Heart left ventricle (tissue), 16 donors: ENCODE measurements at regions not wholly inside any gene's neighbourhood (a gene's known extent, or its start where the extent isn't known, plus 50 kb on each side); places are given as distances from the start of the nearest gene placed in this dataset.

Experiments
- ATAC-seq, 4 donors: fragments of 200-7000 bp; cut with Tn5 transposase; one replicate each; pipeline ENCODE4 v1.9.1; 2020 to 2022; ENCODE audit warnings: moderate library complexity in 4 of 4, mild to moderate bottlenecking in 3 of 4, moderate number of reproducible peaks in 1 of 4
- DNase-seq, 5 donors: peaks; one replicate each; pipeline ENCODE4 v3.0.0-alpha.2; 2020
- H3K27ac ChIP-seq, 12 donors: fragments of 200-600 bp; sonication (generic) in 4 of 12; one replicate each; pipeline versions ENCODE4 v1.5.0 to v1.8.0; 2016 to 2022; ENCODE audit warnings: mild to moderate bottlenecking in 2 of 12
- H3K27me3 ChIP-seq, 9 donors: fragments of 200-600 bp; sonication (generic) in 2 of 9; one replicate each; pipeline versions ENCODE4 v1.5.1 to v1.8.0; 2016 to 2022; ENCODE audit warnings: mild to moderate bottlenecking in 3 of 9
- H3K36me3 ChIP-seq, 9 donors: fragments of 200-600 bp; sonication (generic) in 2 of 9; one replicate each; pipeline versions ENCODE4 v1.5.0 to v1.8.0; 2018 to 2022; ENCODE audit warnings: mild to moderate bottlenecking in 2 of 9
- H3K4me1 ChIP-seq, 12 donors: fragments of 200-600 bp; sonication (generic) in 4 of 12; one replicate each; pipeline versions ENCODE4 v1.5.0 to v1.8.0; 2016 to 2022; ENCODE audit warnings: mild to moderate bottlenecking in 3 of 12
- H3K4me3 ChIP-seq, 12 donors: fragments of 200-600 bp; sonication (generic) in 4 of 12; one replicate each; pipeline versions ENCODE4 v1.5.0 to v1.8.0; 2017 to 2022; ENCODE audit warnings: mild to moderate bottlenecking in 9 of 12, moderate library complexity in 4 of 12
- H3K9me3 ChIP-seq, 12 donors: fragments of 200-600 bp; sonication (generic) in 4 of 12; one replicate each; pipeline versions ENCODE4 v1.5.0 to v1.8.0; 2016 to 2022; ENCODE audit warnings: mild to moderate bottlenecking in 1 of 12
- CTCF ChIP-seq, 12 donors: fragments of 200-600 bp; sonication (generic) in 4 of 12; IDR thresholded peaks; one replicate each; pipeline versions ENCODE4 v1.5.0 to v1.8.0; 2018 to 2022; ENCODE audit warnings: antibody characterized with exemption in 12 of 12, mild to moderate bottlenecking in 5 of 12
- POLR2A ChIP-seq, 2 donors: fragments of 450-650 bp; IDR thresholded peaks; one replicate each; pipeline ENCODE4 v1.6.1; 2017; ENCODE audit warnings: antibody characterized with exemption in 2 of 2, mild to moderate bottlenecking in 2 of 2, moderate library complexity in 2 of 2
- WGBS, 4 donors: extraction: QIAGEN DNeasy Blood & Tissue Kit in 2 of 4; methylation state at CpG; one replicate each; pipeline versions ENCODE4 v1.1.5 to v1.1.7; 2013 to 2018; 5-methylcytosine and 5-hydroxymethylcytosine counted together
- intact Hi-C, 10 donors: fragments of 100-400 bp; cut with DNase I; formaldehyde crosslinking; loops; one replicate each; pipeline versions ENCODE4 v1.11.1 to v1.14.2; 2022
- donor health status: ischemic (EF 13 %, LVEDD 7.1; RV severe dilation, severe dysfunction).
- donor health status: healthy with polysubstance abuse.
- donor health status: DM: no; HTN: yes; CAD: no.
- donor health status: DM: no; HTN: no; CAD: no.
- donor health status: ischemic (EF 25% LVEDD 6.9; RV normal size, moderate dysfunction).
- donor health status: ischemic (EF 25% LVEDD 5.7; RV mildly dilated, moderate dysfunction).
- donor health status: healthy.
- donor health status: DM: yes; HTN: yes; CAD: no.
- donor health status: ischemic (EF 35%, LVEDD 5.7; RV mildly dilated, moderate dysfunction).
- donor health status: nonischemic (EF 11% LVEDD 7.7; RV severe dilation, severe dysfunction).
- donor health status: DM: yes; HTN: yes; CAD: no.
- donor health status: PGD.
- donor health status: ischemic (EF 29% LVEDD 5.4; RV normal size, mild dysfunction).
- donor health status: nonischemic (EF 23%, LVEDD 6.1; RV moderate dilation, normal function).

- TF ChIP-seq CTCF (IDR thresholded peaks at IDR 0.05) (no peak), POLR2A (IDR thresholded peaks at IDR 0.05) (no peak)
- 76 to 78% (median 77%) methylated on average over 17 of the region's 17 CpGs for WGBS, 4 donors
- no peak overlapping the region for H3K4me3 ChIP-seq
- DNase-seq (no peak), ATAC-seq (no peak)
- H3K27me3 ChIP-seq, result no peaks in the 10 kb centered on the region
- intact Hi-C loops, result no loop called here
- no peak overlapping the region for H3K27ac ChIP-seq
- no peaks in the 10 kb centered on the region for H3K36me3 ChIP-seq
- H3K9me3 ChIP-seq, result peaks cover 0 to 26% (median 9%) of the 10 kb centered on the region in 12 donors
- no peaks in the 10 kb centered on the region for H3K4me1 ChIP-seq
These were observed 547.7 kb upstream of the DPP6 start for GRCh38 chr7:153504288-153505075.

DNA sequence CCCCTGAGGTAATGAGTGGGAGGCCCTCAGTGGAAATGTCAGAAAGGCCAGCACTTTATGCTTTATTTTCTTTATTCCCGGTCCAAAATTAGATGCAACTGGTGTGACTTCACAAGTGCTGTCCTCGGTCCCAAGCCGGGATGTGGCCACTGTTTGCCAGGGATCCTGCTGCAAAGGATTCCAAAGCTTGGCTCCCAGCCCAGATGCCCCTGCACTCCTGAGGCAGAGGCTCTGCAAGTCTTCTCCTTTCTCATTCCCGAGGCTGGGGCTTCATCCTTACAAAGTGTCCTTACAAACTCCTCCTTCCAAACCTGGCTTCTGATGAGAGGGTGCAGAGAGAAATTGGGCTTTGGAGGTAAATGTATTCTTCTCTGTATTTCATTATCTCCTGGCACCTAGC is 544.3 kb upstream of the DPP6 start:
- Histone ChIP-seq H3K9me3 (peaks cover 0 to 22% (median 9%) of the 10 kb centered on the region in 12 donors), H3K27ac (no peak overlapping the region), H3K36me3 (no peaks in the 10 kb centered on the region), H3K27me3 (no peaks in the 10 kb centered on the region), H3K4me3 (no peak overlapping the region), H3K4me1 (no peaks in the 10 kb centered on the region)
- ATAC-seq, result no peak
- TF ChIP-seq POLR2A (IDR thresholded peaks at IDR 0.05) (no peak), CTCF (IDR thresholded peaks at IDR 0.05) (no peak)
- intact Hi-C loops, result no loop called here
- DNase-seq, result no peak
- 61 to 69% (median 64%) methylated on average over 4 of the region's 4 CpGs for WGBS, 4 donors

DNA sequence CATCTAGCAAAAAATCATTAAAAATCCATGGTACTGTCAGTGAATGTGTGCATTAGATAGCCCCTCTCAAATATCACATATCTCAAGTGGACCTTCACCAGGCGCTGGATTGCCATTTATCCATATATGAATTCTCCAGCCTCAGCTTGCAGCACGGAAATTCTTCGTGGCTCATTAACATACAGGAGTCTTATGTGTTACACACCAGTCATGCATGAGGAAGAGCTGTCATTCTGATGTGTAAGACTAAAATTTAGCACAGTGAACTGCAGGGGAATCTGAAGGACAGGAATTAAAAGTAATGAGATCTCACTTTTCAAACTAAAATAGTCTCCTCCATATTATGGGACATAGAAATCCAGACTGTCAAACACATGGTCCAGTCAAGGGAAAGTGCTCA is 542.4 kb upstream of the DPP6 start:
- H3K4me3 ChIP-seq, result no peak overlapping the region
- no peaks in the 10 kb centered on the region for H3K4me1 ChIP-seq
- no peak overlapping the region for H3K27ac ChIP-seq
- no peak for ATAC-seq
- no peaks in the 10 kb centered on the region for H3K27me3 ChIP-seq
- DNase-seq, result no peak
- intact Hi-C loops, result no loop called here
- peaks cover 0 to 24% (median 9%) of the 10 kb centered on the region in 12 donors for H3K9me3 ChIP-seq
- WGBS, 4 donors, result 51 to 67% (median 54%) methylated on average over 3 of the region's 3 CpGs
- no peaks in the 10 kb centered on the region for H3K36me3 ChIP-seq
- TF ChIP-seq POLR2A (IDR thresholded peaks at IDR 0.05), result no peak
- TF ChIP-seq CTCF (IDR thresholded peaks at IDR 0.05), result no peak

DNA sequence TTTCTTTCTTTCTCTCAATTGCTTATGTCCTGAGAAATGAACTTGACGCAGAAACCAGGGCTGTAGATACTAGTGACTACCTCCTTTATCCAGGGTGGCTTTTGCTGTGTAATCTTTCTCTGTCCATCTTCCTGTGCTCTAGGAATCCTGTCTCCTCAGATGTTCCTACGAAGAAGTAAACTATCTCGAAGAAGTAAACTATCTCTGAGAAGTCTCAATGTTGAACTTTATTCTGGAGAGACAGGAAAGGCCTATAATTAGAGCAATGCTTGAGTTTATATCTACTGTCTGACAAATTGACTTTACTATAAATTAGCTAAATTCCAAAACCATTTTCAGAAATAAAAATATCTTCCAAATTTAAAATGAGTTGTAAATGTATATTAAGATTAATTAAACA is 541.5 kb upstream of the DPP6 start:
- no peak for TF ChIP-seq CTCF (IDR thresholded peaks at IDR 0.05)
- no peak for TF ChIP-seq POLR2A (IDR thresholded peaks at IDR 0.05)
- no peak for ATAC-seq
- Histone ChIP-seq H3K36me3 (no peaks in the 10 kb centered on the region), H3K27ac (no peak overlapping the region), H3K4me1 (no peaks in the 10 kb centered on the region), H3K9me3 (peaks cover 0 to 27% (median 10%) of the 10 kb centered on the region in 12 donors), H3K27me3 (no peaks in the 10 kb centered on the region), H3K4me3 (no peak overlapping the region)
- 57 to 73% (median 63%) methylated on average over 3 of the region's 3 CpGs for WGBS, 4 donors
- intact Hi-C loops, result no loop called here
- no peak for DNase-seq
